PC-3 (cell line): ENCODE measurements at regions not wholly inside any gene's neighbourhood (a gene's known extent, or its start where the extent isn't known, plus 50 kb on each side); places are given as distances from the start of the nearest gene placed in this dataset.

Source experiments
- CTCF ChIP-seq: fragments of 300-600 bp; sonication (generic); conservative IDR thresholded peaks from 2 replicates; pipeline ENCODE4 v1.5.1; 2017; ENCODE audit warnings: antibody characterized with exemption, low read depth, mild to moderate bottlenecking, low read length
- EZH2phosphoT487 ChIP-seq: fragments of 300-600 bp; sonication (generic); IDR thresholded peaks from 2 replicates; pipeline ENCODE4 v1.6.1; 2018; ENCODE audit warnings: mild to moderate bottlenecking, antibody characterized with exemption, low read length, borderline replicate concordance

GRCh38 chr4:107151173-107151572 is 115.1 kb upstream of the DKK2 start:
- TF ChIP-seq CTCF: no peak
- TF ChIP-seq EZH2phosphoT487: no peak
